ENCODE measurements at regions not wholly inside any gene's neighbourhood (a gene's known extent, or its start where the extent isn't known, plus 50 kb on each side); places are given as distances from the start of the nearest gene placed in this dataset.

- H3K9me3 Mint-ChIP-seq (ENCODE audit: insufficient read depth), result no peaks in the 10 kb centered on the region
- POLR2A ChIA-PET, result no interaction called here
These were observed 89.3 kb upstream of the UGT8 start for GRCh38 chr4:114509340-114509739.

More at GRCh38 chr4:114509340-114509739, 89.3 kb upstream of the UGT8 start:
- Histone ChIP-seq H3K27me3 (replicated peaks in 1 of 4; ENCODE audit: control extremely low read depth in 1 of 4, control insufficient read depth in 3 of 4, insufficient read depth in 4 of 4, low read length in 3 of 4) (peaks cover 0 to 9% (median 3%) of the 10 kb centered on the region in 4 experiments), H3K27ac (ENCODE audit: low read length in 2 of 2) (no peak overlapping the region), H3K36me3 (replicated peaks in 1 of 2; ENCODE audit: control extremely low read depth in 1 of 2, control insufficient read depth in 1 of 2, extremely low read depth in 1 of 2, insufficient read depth in 2 of 2, low read length in 1 of 2) (no peaks in the 10 kb centered on the region), H4K20me1 (ENCODE audit: control insufficient read depth, insufficient read depth, low read length, poor library complexity, severe bottlenecking) (no peaks in the 10 kb centered on the region), H3K4me2 (replicated peaks; ENCODE audit: low read depth, low read length, poor library complexity, severe bottlenecking) (no peak overlapping the region), H3K4me1 (ENCODE audit: control insufficient read depth in 2 of 2, insufficient read depth in 2 of 2, low read length in 2 of 2) (no peaks in the 10 kb centered on the region), H3K9ac (ENCODE audit: low read length) (no peak overlapping the region), H3K9me3 (ENCODE audit: control extremely low read depth in 1 of 3, control insufficient read depth in 2 of 3, insufficient read depth in 1 of 3, low read length in 2 of 3) (no peaks in the 10 kb centered on the region), H2AFZ (ENCODE audit: insufficient read depth, low read depth, low read length, poor library complexity, severe bottlenecking) (no peak overlapping the region), H3K79me2 (ENCODE audit: control insufficient read depth, insufficient read depth, low read length) (no peaks in the 10 kb centered on the region), H3K4me3 (ENCODE audit: control extremely low read depth in 1 of 5, extremely low read depth in 1 of 5, insufficient read depth in 1 of 5, low read depth in 2 of 5, low read length in 4 of 5) (no peak overlapping the region)
- no peak for ATAC-seq (ENCODE audit: low read depth)
- no peak overlapping the region for H3K27ac Mint-ChIP-seq
- intact Hi-C loops (cut with micrococcal nuclease), result loop anchor here (1.0 kb wide), 1 partner anchor 150 kb away; no protein-coding TSS in a partner anchor
- peaks cover 30% of the 10 kb centered on the region for H3K27me3 Mint-ChIP-seq
- peak; percentile 4 for DNase-seq
- no peak overlapping the region for H3K4me3 Mint-ChIP-seq
- peak; percentile 15 for TF ChIP-seq CTCF (IDR thresholded peaks at IDR 0.05)
- TF ChIP-seq EZH2 (IDR thresholded peaks at IDR 0.05; ENCODE audit: borderline replicate concordance, insufficient read depth, low read depth, low read length, poor library complexity, severe bottlenecking), result no peak
- no peaks in the 10 kb centered on the region for H3K4me1 Mint-ChIP-seq
- CTCF ChIA-PET, result interaction anchor here (0.8 to 3.9 kb wide), 10 partner anchors 9 to 185 kb away, joined by 3 to 18 read pairs (median 4); no protein-coding TSS in a partner anchor
